AG10803 (cell line): ENCODE measurements at regions not wholly inside any gene's neighbourhood (a gene's known extent, or its start where the extent isn't known, plus 50 kb on each side); places are given as distances from the start of the nearest gene placed in this dataset.
"Not testable (repeated sequence)": the region's sequence is repeated elsewhere in the genome, so short reads cannot be mapped to it uniquely, and the experiment has no call there.

Experiments used
- DNase-seq: peaks from one replicate; pipeline ENCODE4 v3.0.0; 2010; ENCODE audit warnings: low read depth
- H3K4me3 ChIP-seq: 2 replicates; pipeline ENCODE4 v1.5.1; 2011; ENCODE audit warnings: mild to moderate bottlenecking, low read length, control low read depth
- CTCF ChIP-seq: conservative IDR thresholded peaks from 2 replicates; pipeline ENCODE4 v1.5.1; 2011; ENCODE audit warnings: mild to moderate bottlenecking, low read length, control low read depth, inconsistent platforms

GRCh38 chr1:29592731-29593130, 356.4 kb downstream of the PTPRU start:
- DNase-seq = peak; percentile 4
- no peak for TF ChIP-seq CTCF
- H3K4me3 ChIP-seq = no peak overlapping the region

- no peak overlapping the region for H3K4me3 ChIP-seq
- DNase-seq = no peak
- TF ChIP-seq CTCF = no peak
Measured at GRCh38 chr1:29592261-29592615, 355.9 kb downstream of the PTPRU start.

GRCh38 chr1:29591601-29592260, 355.4 kb downstream of the PTPRU start:
- TF ChIP-seq CTCF = no peak
- no peak for DNase-seq
- H3K4me3 ChIP-seq = no peak overlapping the region

- H3K4me3 ChIP-seq = no peak overlapping the region
- TF ChIP-seq CTCF = no peak
- no peak for DNase-seq
Measured at GRCh38 chr1:29590583-29591565, 354.6 kb downstream of the PTPRU start.

- H3K4me3 ChIP-seq, DNase-seq: not testable (repeated sequence)
Measured at GRCh38 chr1:29589716-29590115, 353.4 kb downstream of the PTPRU start.

GRCh38 chr1:29586991-29587745, 350.8 kb downstream of the PTPRU start:
- no peak for DNase-seq
- no peak for TF ChIP-seq CTCF
- H3K4me3 ChIP-seq = no peak overlapping the region

GRCh38 chr1:29586215-29586614, 349.9 kb downstream of the PTPRU start:
- DNase-seq = no peak
- no peak overlapping the region for H3K4me3 ChIP-seq
- no peak for TF ChIP-seq CTCF
